OCI-LY1 (cell line): ENCODE measurements at regions not wholly inside any gene's neighbourhood (a gene's known extent, or its start where the extent isn't known, plus 50 kb on each side); places are given as distances from the start of the nearest gene placed in this dataset.

Source experiments
- H2AFZ ChIP-seq: fragments of 200-600 bp; sonication (generic), shearing (Covaris generic); 2 replicates; pipeline ENCODE4 v1.6.0; 2014; ENCODE audit warnings: antibody characterized with exemption, mild to moderate bottlenecking, low read length
- H3F3A ChIP-seq: fragments of 200-600 bp; sonication (generic), shearing (Covaris generic); 2 replicates; pipeline ENCODE4 v1.6.0; 2014; ENCODE audit warnings: mild to moderate bottlenecking, antibody characterized with exemption, low read length, moderate library complexity; ENCODE audit not compliant: insufficient read depth
- H3K27ac ChIP-seq: fragments of 200-600 bp; sonication (generic); 2 replicates; pipeline ENCODE4 v1.5.1; 2014; ENCODE audit warnings: low read length, mixed run types, mild to moderate bottlenecking, low read depth; ENCODE audit not compliant: poor library complexity, severe bottlenecking
- H3K27me3 ChIP-seq: fragments of 200-600 bp; sonication (generic); 2 replicates; pipeline ENCODE4 v1.6.0; 2014; ENCODE audit warnings: antibody characterized with exemption, mild to moderate bottlenecking, low read length, moderate library complexity; ENCODE audit not compliant: insufficient read depth
- H3K36me3 ChIP-seq: fragments of 200-600 bp; sonication (generic); 2 replicates; pipeline ENCODE4 v1.6.1; 2014; ENCODE audit warnings: mild to moderate bottlenecking, antibody characterized with exemption, low read length, moderate library complexity, mixed read lengths; ENCODE audit not compliant: insufficient read depth
- H3K4me1 ChIP-seq: fragments of 200-600 bp; sonication (generic); 2 replicates; pipeline ENCODE4 v1.5.1; 2014; ENCODE audit warnings: mild to moderate bottlenecking, low read length, moderate library complexity; ENCODE audit not compliant: insufficient read depth, severe bottlenecking
- H3K4me2 ChIP-seq: fragments of 200-600 bp; sonication (generic), shearing (Covaris generic); 2 replicates; pipeline ENCODE4 v1.6.1; 2014; ENCODE audit warnings: low read length
- H3K4me3 ChIP-seq: fragments of 200-600 bp; sonication (generic); 2 replicates; pipeline ENCODE4 v1.5.1; 2014; ENCODE audit warnings: low read length, low read depth, mild to moderate bottlenecking, mixed read lengths; ENCODE audit not compliant: poor library complexity, severe bottlenecking
- H3K79me2 ChIP-seq: fragments of 200-600 bp; shearing (Covaris generic); 2 replicates; pipeline ENCODE4 v1.6.1; 2016; ENCODE audit warnings: mixed run types, low read length, mixed read lengths; ENCODE audit not compliant: insufficient read depth
- H3K9ac ChIP-seq: fragments of 200-600 bp; sonication (generic), shearing (Covaris generic); 2 replicates; pipeline ENCODE4 v1.6.1; 2014; ENCODE audit warnings: mild to moderate bottlenecking, low read length, mixed read lengths
- H3K9me2 ChIP-seq: fragments of 200-600 bp; sonication (generic), shearing (Covaris generic); 2 replicates; pipeline ENCODE4 v1.6.1; 2014; ENCODE audit warnings: low read depth, mild to moderate bottlenecking, low read length, mixed read lengths
- H3K9me3 ChIP-seq: fragments of 200-600 bp; shearing (Covaris generic); 2 replicates; pipeline ENCODE4 v1.6.1; 2014; ENCODE audit warnings: low read length, mixed read lengths
- H4K20me1 ChIP-seq: fragments of 200-600 bp; sonication (generic), shearing (Covaris generic); 2 replicates; pipeline ENCODE4 v1.6.0; 2016; ENCODE audit warnings: mild to moderate bottlenecking, low read length; ENCODE audit not compliant: insufficient read depth
- EZH2 ChIP-seq: fragments of 200-600 bp; sonication (generic), shearing (Covaris generic); IDR thresholded peaks from 2 replicates; pipeline ENCODE4 v1.8.0; 2017; ENCODE audit warnings: borderline replicate concordance, mixed run types, mild to moderate bottlenecking, antibody characterized with exemption, low read length, moderate library complexity, mixed read lengths
- TF ChIP-seq, protein P1 (sequence below): fragments of 200-600 bp; sonication (generic), shearing (Covaris generic); IDR thresholded peaks from 2 replicates; pipeline ENCODE4 v1.5.1; 2017; ENCODE audit warnings: mild to moderate bottlenecking, antibody characterized with exemption, low read length, moderate library complexity, mixed read lengths

DNA sequence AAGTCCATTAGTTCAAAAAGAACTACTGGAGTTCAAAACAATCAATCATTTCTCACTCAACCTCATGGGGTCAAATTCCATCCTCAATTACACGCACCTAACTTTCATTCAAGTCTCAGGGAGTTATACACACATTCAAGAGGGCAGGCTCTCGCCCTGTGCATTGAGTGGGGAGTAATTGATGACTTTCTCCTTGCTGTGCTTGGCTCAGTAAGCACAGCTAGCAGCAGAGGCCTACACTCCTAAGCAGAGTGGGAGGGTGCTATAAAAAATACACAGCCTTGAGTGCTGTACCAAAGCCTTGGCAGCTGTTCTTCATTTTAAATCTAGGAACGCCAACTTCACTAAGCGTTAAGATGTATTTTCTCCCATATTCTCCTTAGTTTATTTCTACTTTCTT lies 958.3 kb upstream of the ADGRL3 start:
- Histone ChIP-seq H2AFZ (no peak overlapping the region), H3K9me2 (no peaks in the 10 kb centered on the region)

DNA sequence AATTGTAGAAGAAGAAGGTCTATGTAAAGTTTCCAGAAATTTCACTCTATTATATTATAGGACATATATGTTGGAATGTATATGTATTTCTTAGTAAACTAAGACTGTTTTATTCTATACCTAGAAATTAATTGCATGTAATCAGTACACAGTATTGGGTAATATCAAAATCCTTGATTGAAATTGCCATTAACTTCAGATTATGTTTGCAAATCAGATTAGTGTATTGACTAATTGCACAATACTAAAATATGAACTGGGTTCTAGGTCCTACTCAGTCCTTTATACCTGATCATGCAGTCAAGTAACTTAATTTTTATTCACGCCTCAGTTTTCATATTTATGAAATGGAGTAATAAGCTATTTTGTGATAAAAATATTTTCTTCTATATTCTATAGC lies 950.3 kb upstream of the ADGRL3 start:
- H3K9ac ChIP-seq, result no peak overlapping the region
- TF ChIP-seq, protein P1, sequence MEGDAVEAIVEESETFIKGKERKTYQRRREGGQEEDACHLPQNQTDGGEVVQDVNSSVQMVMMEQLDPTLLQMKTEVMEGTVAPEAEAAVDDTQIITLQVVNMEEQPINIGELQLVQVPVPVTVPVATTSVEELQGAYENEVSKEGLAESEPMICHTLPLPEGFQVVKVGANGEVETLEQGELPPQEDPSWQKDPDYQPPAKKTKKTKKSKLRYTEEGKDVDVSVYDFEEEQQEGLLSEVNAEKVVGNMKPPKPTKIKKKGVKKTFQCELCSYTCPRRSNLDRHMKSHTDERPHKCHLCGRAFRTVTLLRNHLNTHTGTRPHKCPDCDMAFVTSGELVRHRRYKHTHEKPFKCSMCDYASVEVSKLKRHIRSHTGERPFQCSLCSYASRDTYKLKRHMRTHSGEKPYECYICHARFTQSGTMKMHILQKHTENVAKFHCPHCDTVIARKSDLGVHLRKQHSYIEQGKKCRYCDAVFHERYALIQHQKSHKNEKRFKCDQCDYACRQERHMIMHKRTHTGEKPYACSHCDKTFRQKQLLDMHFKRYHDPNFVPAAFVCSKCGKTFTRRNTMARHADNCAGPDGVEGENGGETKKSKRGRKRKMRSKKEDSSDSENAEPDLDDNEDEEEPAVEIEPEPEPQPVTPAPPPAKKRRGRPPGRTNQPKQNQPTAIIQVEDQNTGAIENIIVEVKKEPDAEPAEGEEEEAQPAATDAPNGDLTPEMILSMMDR, result no peak
- no peak for TF ChIP-seq EZH2
- no peaks in the 10 kb centered on the region for H3K9me3 ChIP-seq
- H3K79me2 ChIP-seq, result no peaks in the 10 kb centered on the region
- H3K4me2 ChIP-seq, result no peak overlapping the region
- H3K27me3 ChIP-seq, result no peaks in the 10 kb centered on the region
- no peak overlapping the region for H3K4me3 ChIP-seq
- no peak overlapping the region for H2AFZ ChIP-seq
- no peaks in the 10 kb centered on the region for H4K20me1 ChIP-seq
- H3K27ac ChIP-seq, result no peak overlapping the region
- H3K36me3 ChIP-seq, result no peaks in the 10 kb centered on the region
- no peaks in the 10 kb centered on the region for H3K9me2 ChIP-seq
- no peaks in the 10 kb centered on the region for H3K4me1 ChIP-seq
- no peaks in the 10 kb centered on the region for H3F3A ChIP-seq

More for the DNA sequence above, 958.3 kb upstream of the ADGRL3 start:
- Histone ChIP-seq H3K9ac (no peak overlapping the region), H3K79me2 (no peaks in the 10 kb centered on the region), H3K27me3 (no peaks in the 10 kb centered on the region), H3K36me3 (no peaks in the 10 kb centered on the region), H3K4me2 (no peak overlapping the region), H3K27ac (no peak overlapping the region), H4K20me1 (no peaks in the 10 kb centered on the region), H3F3A (no peaks in the 10 kb centered on the region), H3K9me3 (no peaks in the 10 kb centered on the region), H3K4me1 (no peaks in the 10 kb centered on the region), H3K4me3 (no peak overlapping the region)
- TF ChIP-seq, protein P1, result no peak
- TF ChIP-seq EZH2, result no peak

DNA sequence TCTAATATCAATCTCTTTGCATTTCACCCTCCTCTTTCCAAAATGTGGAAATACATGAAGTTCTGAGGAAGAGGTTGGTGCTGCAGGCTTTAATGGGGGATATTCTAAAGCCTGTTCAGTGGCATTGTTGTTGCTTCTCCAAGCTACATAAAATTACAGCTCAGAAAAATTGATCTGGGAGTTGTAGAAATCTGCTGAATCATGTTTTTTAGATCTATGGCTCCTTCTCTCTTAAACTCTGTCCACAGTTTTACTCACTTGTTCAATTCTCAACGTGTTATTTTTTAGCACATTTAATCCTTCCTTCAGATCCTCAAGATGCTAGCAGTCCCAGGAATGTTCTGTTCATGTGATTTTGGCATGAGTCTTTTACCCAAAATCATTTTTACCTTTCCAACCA lies 949.5 kb upstream of the ADGRL3 start:
- H3K9ac ChIP-seq, result no peak overlapping the region
- no peaks in the 10 kb centered on the region for H3K27me3 ChIP-seq
- no peak overlapping the region for H3K4me2 ChIP-seq
- H3K4me1 ChIP-seq, result no peaks in the 10 kb centered on the region
- TF ChIP-seq EZH2, result no peak
- TF ChIP-seq, protein P1, result no peak
- H3K9me2 ChIP-seq, result no peaks in the 10 kb centered on the region
- no peaks in the 10 kb centered on the region for H3F3A ChIP-seq
- no peak overlapping the region for H3K4me3 ChIP-seq
- no peaks in the 10 kb centered on the region for H3K36me3 ChIP-seq
- H3K9me3 ChIP-seq, result no peaks in the 10 kb centered on the region
- no peaks in the 10 kb centered on the region for H4K20me1 ChIP-seq
- H2AFZ ChIP-seq, result no peak overlapping the region
- no peak overlapping the region for H3K27ac ChIP-seq
- H3K79me2 ChIP-seq, result no peaks in the 10 kb centered on the region
